ENCODE measurements at regions not wholly inside any gene's neighbourhood (a gene's known extent, or its start where the extent isn't known, plus 50 kb on each side); places are given as distances from the start of the nearest gene placed in this dataset.
"Not testable (repeated sequence)": the region's sequence is repeated elsewhere in the genome, so short reads cannot be mapped to it uniquely, and the experiment has no call there.

GRCh38 chr3:170808041-170808440 is 62.0 kb downstream of the RPL22L1 start:
- Histone ChIP-seq H3K27me3 (ENCODE audit: low read length) (no peaks in the 10 kb centered on the region), H3K4me2 (ENCODE audit: low read depth, low read length, poor library complexity, severe bottlenecking) (no peak overlapping the region), H3K36me3 (ENCODE audit: low read length) (no peaks in the 10 kb centered on the region), H3K9me2 (replicated peaks; ENCODE audit: insufficient read depth, low read length) (no peaks in the 10 kb centered on the region), H3F3A (ENCODE audit: insufficient read depth) (no peaks in the 10 kb centered on the region), H4K20me1 (ENCODE audit: low read depth, low read length) (no peaks in the 10 kb centered on the region), H3K4me3 (ENCODE audit: insufficient read depth, low read length, poor library complexity, severe bottlenecking) (no peak overlapping the region), H2AFZ (ENCODE audit: low read depth, low read length, severe bottlenecking) (no peak overlapping the region), H3K9me3 (ENCODE audit: insufficient read depth, low read length) (no peaks in the 10 kb centered on the region), H3K27ac (ENCODE audit: low read depth, low read length) (no peak overlapping the region), H3K9ac (ENCODE audit: low read length) (no peak overlapping the region), H3K79me2 (ENCODE audit: insufficient read depth, low read length) (no peaks in the 10 kb centered on the region)
- TF ChIP-seq EZH2phosphoT487 (conservative IDR thresholded peaks at IDR 0.05; ENCODE audit: low read length) = no peak
- no peak for TF ChIP-seq CTCF (IDR thresholded peaks at IDR 0.05; ENCODE audit: insufficient read depth, low read length, poor library complexity, severe bottlenecking)

GRCh38 chr3:170806676-170807075 is 63.3 kb downstream of the RPL22L1 start:
- H3K27ac ChIP-seq (ENCODE audit: low read depth, low read length) = no peak overlapping the region
- TF ChIP-seq EZH2phosphoT487 (conservative IDR thresholded peaks at IDR 0.05; ENCODE audit: low read length) = no peak
- no peak for TF ChIP-seq CTCF (IDR thresholded peaks at IDR 0.05; ENCODE audit: insufficient read depth, low read length, poor library complexity, severe bottlenecking)

GRCh38 chr3:170806141-170806540 is 63.9 kb downstream of the RPL22L1 start:
- Histone ChIP-seq H3K27me3 (ENCODE audit: low read length) (no peaks in the 10 kb centered on the region), H2AFZ (ENCODE audit: low read depth, low read length, severe bottlenecking) (no peak overlapping the region)

More at GRCh38 chr3:170806676-170807075, 63.3 kb downstream of the RPL22L1 start:
- H2AFZ ChIP-seq (ENCODE audit: low read depth, low read length, severe bottlenecking) = no peak overlapping the region
- H3F3A ChIP-seq (ENCODE audit: insufficient read depth) = no peaks in the 10 kb centered on the region
- H3K36me3 ChIP-seq (ENCODE audit: low read length) = no peaks in the 10 kb centered on the region
- no peaks in the 10 kb centered on the region for H3K9me2 ChIP-seq (replicated peaks; ENCODE audit: insufficient read depth, low read length)
- no peaks in the 10 kb centered on the region for H3K27me3 ChIP-seq (ENCODE audit: low read length)
- H3K9me3 ChIP-seq (ENCODE audit: insufficient read depth, low read length) = no peaks in the 10 kb centered on the region
- no peak overlapping the region for H3K4me2 ChIP-seq (ENCODE audit: low read depth, low read length, poor library complexity, severe bottlenecking)
- H3K79me2 ChIP-seq (ENCODE audit: insufficient read depth, low read length) = no peaks in the 10 kb centered on the region
- H4K20me1 ChIP-seq (ENCODE audit: low read depth, low read length) = no peaks in the 10 kb centered on the region
- no peak overlapping the region for H3K4me3 ChIP-seq (ENCODE audit: insufficient read depth, low read length, poor library complexity, severe bottlenecking)
- H3K9ac ChIP-seq (ENCODE audit: low read length) = no peak overlapping the region

GRCh38 chr3:170805296-170805695 is 64.7 kb downstream of the RPL22L1 start:
- H3K27ac ChIP-seq (ENCODE audit: low read depth, low read length); H3K4me3 ChIP-seq (ENCODE audit: insufficient read depth, low read length, poor library complexity, severe bottlenecking); H3K79me2 ChIP-seq (ENCODE audit: insufficient read depth, low read length); H3K9ac ChIP-seq (ENCODE audit: low read length); H3K4me2 ChIP-seq (ENCODE audit: low read depth, low read length, poor library complexity, severe bottlenecking); H2AFZ ChIP-seq (ENCODE audit: low read depth, low read length, severe bottlenecking); H3K9me2 ChIP-seq (replicated peaks; ENCODE audit: insufficient read depth, low read length); H3K27me3 ChIP-seq (ENCODE audit: low read length); H4K20me1 ChIP-seq (ENCODE audit: low read depth, low read length); H3F3A ChIP-seq (ENCODE audit: insufficient read depth); H3K9me3 ChIP-seq (ENCODE audit: insufficient read depth, low read length); H3K36me3 ChIP-seq (ENCODE audit: low read length): not testable (repeated sequence)

More at GRCh38 chr3:170806141-170806540, 63.9 kb downstream of the RPL22L1 start:
- H3F3A ChIP-seq (ENCODE audit: insufficient read depth) = no peaks in the 10 kb centered on the region
- no peaks in the 10 kb centered on the region for H3K9me3 ChIP-seq (ENCODE audit: insufficient read depth, low read length)
- TF ChIP-seq CTCF (IDR thresholded peaks at IDR 0.05; ENCODE audit: insufficient read depth, low read length, poor library complexity, severe bottlenecking) (no peak), EZH2phosphoT487 (conservative IDR thresholded peaks at IDR 0.05; ENCODE audit: low read length) (no peak)
- no peak overlapping the region for H3K27ac ChIP-seq (ENCODE audit: low read depth, low read length)
- no peaks in the 10 kb centered on the region for H4K20me1 ChIP-seq (ENCODE audit: low read depth, low read length)
- H3K4me3 ChIP-seq (ENCODE audit: insufficient read depth, low read length, poor library complexity, severe bottlenecking) = no peak overlapping the region
- H3K9me2 ChIP-seq (replicated peaks; ENCODE audit: insufficient read depth, low read length) = no peaks in the 10 kb centered on the region
- no peak overlapping the region for H3K9ac ChIP-seq (ENCODE audit: low read length)
- H3K36me3 ChIP-seq (ENCODE audit: low read length) = no peaks in the 10 kb centered on the region
- H3K4me2 ChIP-seq (ENCODE audit: low read depth, low read length, poor library complexity, severe bottlenecking) = no peak overlapping the region
- H3K79me2 ChIP-seq (ENCODE audit: insufficient read depth, low read length) = no peaks in the 10 kb centered on the region

- not testable (repeated sequence) for H3K36me3 ChIP-seq (ENCODE audit: low read length); H3K27ac ChIP-seq (ENCODE audit: low read depth, low read length); H3K4me2 ChIP-seq (ENCODE audit: low read depth, low read length, poor library complexity, severe bottlenecking); H3K27me3 ChIP-seq (ENCODE audit: low read length); H4K20me1 ChIP-seq (ENCODE audit: low read depth, low read length); H3K4me3 ChIP-seq (ENCODE audit: insufficient read depth, low read length, poor library complexity, severe bottlenecking); H3K9ac ChIP-seq (ENCODE audit: low read length); H2AFZ ChIP-seq (ENCODE audit: low read depth, low read length, severe bottlenecking); H3K9me2 ChIP-seq (replicated peaks; ENCODE audit: insufficient read depth, low read length); H3K9me3 ChIP-seq (ENCODE audit: insufficient read depth, low read length); H3F3A ChIP-seq (ENCODE audit: insufficient read depth); H3K79me2 ChIP-seq (ENCODE audit: insufficient read depth, low read length)
These were observed 65.4 kb downstream of the RPL22L1 start for GRCh38 chr3:170804634-170805033.

All from SU-DHL-6 (cell line).